Stimulated activated CD4-positive, alpha-beta T cell treated with anti-CD3 and anti-CD28 coated beads, TNF-alpha, amount 100 ng/mL, for 1 hour (primary cell): ENCODE measurements at regions not wholly inside any gene's neighbourhood (a gene's known extent, or its start where the extent isn't known, plus 50 kb on each side); places are given as distances from the start of the nearest gene placed in this dataset.

ENCODE experiments used
- DNase-seq, 3 donors: peaks; one replicate each; pipeline ENCODE4 v3.0.0-alpha.2; 2020; ENCODE audit warnings: low read depth in 3 of 3, low spot score in 1 of 3

- no peak for DNase-seq
Observed at GRCh38 chr13:26942184-26942583, 181.6 kb upstream of the GPR12 start.

- DNase-seq = no peak
Observed at GRCh38 chr13:26941345-26942174, 181.0 kb upstream of the GPR12 start.

- no peak for DNase-seq
Observed at GRCh38 chr13:26934096-26934495, 173.5 kb upstream of the GPR12 start.

- DNase-seq = no peak
Observed at GRCh38 chr13:26932465-26932864, 171.9 kb upstream of the GPR12 start.

GRCh38 chr13:26929971-26930730 is 169.6 kb upstream of the GPR12 start:
- DNase-seq = peak; percentile 21 to 66 (median 39)

- DNase-seq = no peak
Observed at GRCh38 chr13:26927511-26927910, 166.9 kb upstream of the GPR12 start.

GRCh38 chr13:26926371-26926770 is 165.8 kb upstream of the GPR12 start:
- DNase-seq = no peak

GRCh38 chr13:26923824-26924605 is 163.4 kb upstream of the GPR12 start:
- DNase-seq = no peak

GRCh38 chr13:26921918-26922317 is 161.3 kb upstream of the GPR12 start:
- DNase-seq = no peak

GRCh38 chr13:26920614-26921355 is 160.2 kb upstream of the GPR12 start:
- DNase-seq = no peak

- no peak for DNase-seq
Observed at GRCh38 chr13:26919732-26920131, 159.1 kb upstream of the GPR12 start.

GRCh38 chr13:26919311-26919710 is 158.7 kb upstream of the GPR12 start:
- no peak for DNase-seq

- no peak for DNase-seq
Observed at GRCh38 chr13:26914624-26915023, 154.0 kb upstream of the GPR12 start.

GRCh38 chr13:26914148-26914547 is 153.6 kb upstream of the GPR12 start:
- DNase-seq = no peak

- no peak for DNase-seq
Observed at GRCh38 chr13:26910754-26911465, 150.3 kb upstream of the GPR12 start.

- no peak for DNase-seq
Observed at GRCh38 chr13:26909477-26909876, 148.9 kb upstream of the GPR12 start.

GRCh38 chr13:26908126-26908525 is 147.5 kb upstream of the GPR12 start:
- no peak for DNase-seq

GRCh38 chr13:26899202-26899601 is 138.6 kb upstream of the GPR12 start:
- no peak for DNase-seq

GRCh38 chr13:26897706-26898550 is 137.3 kb upstream of the GPR12 start:
- DNase-seq = no peak
